ENCODE measurements at regions not wholly inside any gene's neighbourhood (a gene's known extent, or its start where the extent isn't known, plus 50 kb on each side); places are given as distances from the start of the nearest gene placed in this dataset.

GRCh38 chr2:11983870-11984269 is 237.4 kb downstream of the LPIN1 start:
- TF ChIP-seq POLR2AphosphoS5 (IDR thresholded peaks at IDR 0.05; ENCODE audit: insufficient read depth in 1 of 2, low read depth in 1 of 2): no peak
- TF ChIP-seq CTCF (IDR thresholded peaks at IDR 0.05): no peak
- no peak for TF ChIP-seq POLR2A (IDR thresholded peaks at IDR 0.05)
